Transverse colon (tissue), 4 donors: ENCODE measurements at regions not wholly inside any gene's neighbourhood (a gene's known extent, or its start where the extent isn't known, plus 50 kb on each side); places are given as distances from the start of the nearest gene placed in this dataset.
A peak's percentile ranks its signal among the peaks of the same experiment; 100 is the strongest.

Experiments
- DNase-seq: peaks from one replicate; pipeline ENCODE4 v3.0.0-alpha.2; 2019
- H3K27ac ChIP-seq, 4 donors: fragments of 200-600 bp; sonication (generic); 2 replicates each; pipeline ENCODE4 v1.5.1; 2016 to 2018; ENCODE audit warnings: inconsistent platforms in 4 of 4
- H3K27me3 ChIP-seq: fragments of 200-600 bp; sonication (generic); 2 replicates; pipeline ENCODE4 v1.5.1; 2017; ENCODE audit warnings: inconsistent platforms
- H3K36me3 ChIP-seq, 4 donors: fragments of 200-600 bp; sonication (generic); 2 replicates each; pipeline ENCODE4 v1.5.1; 2017 to 2019; ENCODE audit warnings: inconsistent platforms in 4 of 4
- H3K4me1 ChIP-seq, 4 donors: fragments of 200-600 bp; sonication (generic); 2 replicates each; pipeline ENCODE4 v1.5.1; 2017 to 2020; ENCODE audit warnings: inconsistent platforms in 4 of 4
- H3K4me3 ChIP-seq, 4 donors: fragments of 200-600 bp; sonication (generic); 1 replicate in 1 of 4; 2 replicates in 3 of 4; pipeline versions ENCODE4 v1.5.1 to v1.6.1; 2017 to 2019; ENCODE audit warnings: inconsistent platforms in 4 of 4
- H3K9me3 ChIP-seq, 2 donors: fragments of 200-600 bp; sonication (generic); 2 replicates each; pipeline ENCODE4 v1.5.1; 2017 to 2019; ENCODE audit warnings: inconsistent platforms in 2 of 2
- CTCF ChIP-seq, 5 experiments: fragments of 200-600 bp in 3 of 5; fragments of 450-650 bp in 2 of 5; sonication (generic) in 3 of 5; IDR thresholded peaks; 1 replicate in 2 of 5; 2 replicates in 3 of 5; pipeline ENCODE4 v1.5.1; 2016 to 2017; ENCODE audit warnings: antibody characterized with exemption in 5 of 5, inconsistent platforms in 3 of 5, mild to moderate bottlenecking in 2 of 5, moderate library complexity in 1 of 5
- EP300 ChIP-seq: sonication (generic); formaldehyde crosslinking; IDR thresholded peaks from one replicate; pipeline ENCODE4 v1.6.1; 2017; ENCODE audit warnings: antibody characterized with exemption, low read depth
- POLR2A ChIP-seq: fragments of 450-650 bp; IDR thresholded peaks from one replicate; pipeline ENCODE4 v1.6.1; 2016; ENCODE audit warnings: antibody characterized with exemption, mild to moderate bottlenecking, moderate library complexity
- POLR2AphosphoS5 ChIP-seq, 3 donors: sonication (generic); formaldehyde crosslinking; IDR thresholded peaks; one replicate each; pipeline ENCODE4 v1.6.1; 2016; ENCODE audit warnings: antibody characterized with exemption in 3 of 3
- WGBS, 2 donors: methylation state at CpG; one replicate each; pipeline ENCODE4 v1.1.5; 2018; ENCODE audit warnings: low coverage in 1 of 2; 5-methylcytosine and 5-hydroxymethylcytosine counted together
- in situ Hi-C, 4 donors: fragments of 200-750 bp; cut with MboI; loops; one replicate each; pipeline versions ENCODE4 v1.15.0 to v1.15.1; 2017; ENCODE audit warnings: low sequenced_read_pairs in 3 of 4, low pct_ligation_motif_present in 1 of 4, low pct_unique_long_range_greater_than_20kb in 1 of 4
- intact Hi-C: fragments of 100-400 bp; cut with DNase I; formaldehyde crosslinking; loops from one replicate; pipeline ENCODE4 v1.15.1; 2023; ENCODE audit warnings: low total_unique reads

GRCh38 chrX:10087391-10087790, 69.4 kb upstream of the CLCN4 start:
- H3K27ac ChIP-seq, result peak overlapping the region; percentile 24 to 68 (median 46)

GRCh38 chrX:10089378-10089795, 67.4 kb upstream of the CLCN4 start:
- H3K27me3 ChIP-seq, result no peaks in the 10 kb centered on the region
- H3K4me3 ChIP-seq, result no peak overlapping the region
- WGBS, 2 donors, result 72% methylated on average over 3 of the region's 3 CpGs; no CpG with 5 or more reads in 1 of the 2 donors
- in situ Hi-C loops, result no loop called here
- H3K36me3 ChIP-seq, result no peaks in the 10 kb centered on the region
- DNase-seq, result no peak
- H3K27ac ChIP-seq, result peak overlapping the region in 3 of 4 donors; percentile 17 to 41 (median 37)
- H3K4me1 ChIP-seq, result peaks cover 0 to 8% (median 0%) of the 10 kb centered on the region in 4 donors
- H3K9me3 ChIP-seq, result no peaks in the 10 kb centered on the region
- intact Hi-C loops, result no loop called here
- no peak for TF ChIP-seq POLR2A
- no peak for TF ChIP-seq EP300
- no peak for TF ChIP-seq CTCF (IDR thresholded peaks at IDR 0.05)
- no peak for TF ChIP-seq POLR2AphosphoS5 (IDR thresholded peaks at IDR 0.05)

More at GRCh38 chrX:10087391-10087790, 69.4 kb upstream of the CLCN4 start:
- intact Hi-C loops, result no loop called here
- no peak for TF ChIP-seq EP300
- no peak for TF ChIP-seq POLR2A
- no peak for TF ChIP-seq CTCF (IDR thresholded peaks at IDR 0.05)
- no peak for TF ChIP-seq POLR2AphosphoS5 (IDR thresholded peaks at IDR 0.05)
- peaks cover 3 to 22% (median 4%) of the 10 kb centered on the region in 4 donors for H3K4me1 ChIP-seq
- no peak overlapping the region for H3K4me3 ChIP-seq
- DNase-seq, result no peak
- 86% methylated on average over 9 of the region's 9 CpGs; no CpG with 5 or more reads in 1 of the 2 donors for WGBS, 2 donors
- H3K27me3 ChIP-seq, result no peaks in the 10 kb centered on the region
- in situ Hi-C loops, result no loop called here
- no peaks in the 10 kb centered on the region for H3K9me3 ChIP-seq
- H3K36me3 ChIP-seq, result no peaks in the 10 kb centered on the region

GRCh38 chrX:10090319-10090718, 66.5 kb upstream of the CLCN4 start:
- intact Hi-C loops, result no loop called here
- H3K27me3 ChIP-seq, result no peaks in the 10 kb centered on the region
- H3K9me3 ChIP-seq, result no peaks in the 10 kb centered on the region
- no peaks in the 10 kb centered on the region for H3K36me3 ChIP-seq
- no peak overlapping the region for H3K4me3 ChIP-seq
- peak overlapping the region in 1 of 4 donors; percentile 41 for H3K27ac ChIP-seq
- in situ Hi-C loops, result no loop called here
- DNase-seq, result no peak
- peaks cover 0 to 8% (median 0%) of the 10 kb centered on the region in 4 donors for H3K4me1 ChIP-seq
- WGBS, 2 donors, result 84% methylated on average over 11 of the region's 11 CpGs; no CpG with 5 or more reads in 1 of the 2 donors
- no peak for TF ChIP-seq EP300
- TF ChIP-seq POLR2AphosphoS5 (IDR thresholded peaks at IDR 0.05), result no peak
- no peak for TF ChIP-seq POLR2A
- no peak for TF ChIP-seq CTCF (IDR thresholded peaks at IDR 0.05)

GRCh38 chrX:10095246-10095645, 61.5 kb upstream of the CLCN4 start:
- no peak overlapping the region for H3K27ac ChIP-seq
- no peak overlapping the region for H3K4me3 ChIP-seq
- H3K4me1 ChIP-seq, result peaks cover 0 to 12% (median 0%) of the 10 kb centered on the region in 4 donors
- TF ChIP-seq POLR2A, result no peak
- no peak for TF ChIP-seq CTCF (IDR thresholded peaks at IDR 0.05)
- no peak for TF ChIP-seq POLR2AphosphoS5 (IDR thresholded peaks at IDR 0.05)
- H3K9me3 ChIP-seq, result no peaks in the 10 kb centered on the region
- in situ Hi-C loops, result no loop called here
- 87 to 92% methylated on average over 8 to 9 of the region's 9 CpGs for WGBS, 2 donors
- intact Hi-C loops, result no loop called here
- no peaks in the 10 kb centered on the region for H3K27me3 ChIP-seq
- no peak for DNase-seq
- H3K36me3 ChIP-seq, result no peaks in the 10 kb centered on the region
